ENCODE measurements at regions not wholly inside any gene's neighbourhood (a gene's known extent, or its start where the extent isn't known, plus 50 kb on each side); places are given as distances from the start of the nearest gene placed in this dataset.
A peak's percentile ranks its signal among the peaks of the same experiment; 100 is the strongest.

DNA sequence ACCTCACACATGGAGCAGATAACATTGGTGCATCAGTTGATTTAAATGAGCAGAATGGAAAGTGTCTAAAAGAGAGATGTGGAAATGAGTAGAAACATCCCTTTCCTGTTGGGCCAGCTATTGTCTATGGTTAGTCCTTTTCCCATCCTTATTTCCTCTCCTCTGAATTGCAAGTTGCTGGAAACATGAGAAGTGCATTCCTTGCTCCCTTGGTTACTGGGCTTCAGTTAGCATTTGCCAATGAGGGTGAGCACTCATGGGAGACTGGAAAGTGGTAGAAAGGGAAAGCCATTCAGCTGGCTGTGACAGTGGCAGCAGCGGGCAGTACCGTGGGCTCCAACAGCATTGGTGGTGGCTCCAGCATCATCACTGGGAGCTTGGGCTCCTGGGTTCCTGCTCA is 96.0 kb upstream of the IGFBP7 start:
- TF ChIP-seq, protein P1, sequence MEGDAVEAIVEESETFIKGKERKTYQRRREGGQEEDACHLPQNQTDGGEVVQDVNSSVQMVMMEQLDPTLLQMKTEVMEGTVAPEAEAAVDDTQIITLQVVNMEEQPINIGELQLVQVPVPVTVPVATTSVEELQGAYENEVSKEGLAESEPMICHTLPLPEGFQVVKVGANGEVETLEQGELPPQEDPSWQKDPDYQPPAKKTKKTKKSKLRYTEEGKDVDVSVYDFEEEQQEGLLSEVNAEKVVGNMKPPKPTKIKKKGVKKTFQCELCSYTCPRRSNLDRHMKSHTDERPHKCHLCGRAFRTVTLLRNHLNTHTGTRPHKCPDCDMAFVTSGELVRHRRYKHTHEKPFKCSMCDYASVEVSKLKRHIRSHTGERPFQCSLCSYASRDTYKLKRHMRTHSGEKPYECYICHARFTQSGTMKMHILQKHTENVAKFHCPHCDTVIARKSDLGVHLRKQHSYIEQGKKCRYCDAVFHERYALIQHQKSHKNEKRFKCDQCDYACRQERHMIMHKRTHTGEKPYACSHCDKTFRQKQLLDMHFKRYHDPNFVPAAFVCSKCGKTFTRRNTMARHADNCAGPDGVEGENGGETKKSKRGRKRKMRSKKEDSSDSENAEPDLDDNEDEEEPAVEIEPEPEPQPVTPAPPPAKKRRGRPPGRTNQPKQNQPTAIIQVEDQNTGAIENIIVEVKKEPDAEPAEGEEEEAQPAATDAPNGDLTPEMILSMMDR (IDR thresholded peaks at IDR 0.05; ENCODE audit: low read depth, low read length, missing control alignments) = no peak
- in situ Hi-C loops (cut with HindIII; ENCODE audit: low sequenced_read_pairs) = no loop called here
- no peak overlapping the region for H3K4me3 ChIP-seq (ENCODE audit: low read depth, low read length)
- no peak for DNase-seq (ENCODE audit: low read depth)

DNA sequence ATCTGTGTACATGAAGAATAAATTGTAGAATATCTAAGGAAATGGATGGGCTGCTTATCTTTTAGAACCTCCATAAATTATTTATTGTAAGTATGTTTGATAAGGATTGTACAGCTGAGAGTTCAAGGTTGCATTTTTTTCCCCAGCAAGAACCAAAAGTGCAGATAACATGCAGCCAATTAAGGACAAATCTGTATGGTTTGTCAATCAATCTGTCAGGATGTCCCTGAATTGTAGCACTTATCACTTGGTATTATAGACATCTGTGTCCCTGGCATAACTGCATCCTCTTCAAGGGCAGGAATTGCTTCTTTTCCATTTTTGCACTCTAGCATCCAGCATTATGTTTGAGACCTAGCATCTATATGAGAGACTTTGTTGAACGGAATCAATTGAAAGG is 95.4 kb upstream of the IGFBP7 start:
- in situ Hi-C loops (cut with HindIII; ENCODE audit: low sequenced_read_pairs) = no loop called here
- no peak overlapping the region for H3K4me3 ChIP-seq (ENCODE audit: low read depth, low read length)
- TF ChIP-seq, protein P1 (IDR thresholded peaks at IDR 0.05; ENCODE audit: low read depth, low read length, missing control alignments) = no peak
- no peak for DNase-seq (ENCODE audit: low read depth)

DNA sequence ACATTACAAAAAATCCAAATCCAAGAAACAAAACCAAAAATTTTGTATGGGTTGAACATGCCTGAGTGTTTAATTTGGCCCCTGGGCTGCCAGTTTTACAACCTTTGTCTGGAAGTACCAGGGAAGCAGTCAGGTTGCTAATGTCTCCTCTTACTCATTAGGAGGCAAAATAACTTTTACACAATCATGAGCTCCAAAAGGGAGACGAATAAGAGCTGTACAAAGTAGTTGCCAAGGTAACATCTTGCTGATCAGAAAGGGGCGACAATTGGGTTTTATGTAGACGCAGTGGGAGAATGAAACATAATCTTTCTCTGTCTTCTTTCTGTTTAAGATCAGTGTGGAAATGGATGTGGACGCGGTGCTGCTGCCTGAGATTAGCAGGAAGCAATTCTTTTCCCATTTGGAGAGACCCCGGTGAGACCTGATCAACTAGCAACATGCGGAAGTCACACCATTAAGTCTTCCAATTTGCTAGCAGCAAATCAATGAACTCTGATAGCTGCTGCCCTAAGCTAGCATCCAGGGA is 90.7 kb upstream of the IGFBP7 start:
- TF ChIP-seq, protein P1 (IDR thresholded peaks at IDR 0.05; ENCODE audit: low read depth, low read length, missing control alignments) = no peak
- no peak for DNase-seq (ENCODE audit: low read depth)
- no peak overlapping the region for H3K4me3 ChIP-seq (ENCODE audit: low read depth, low read length)
- in situ Hi-C loops (cut with HindIII; ENCODE audit: low sequenced_read_pairs) = no loop called here

DNA sequence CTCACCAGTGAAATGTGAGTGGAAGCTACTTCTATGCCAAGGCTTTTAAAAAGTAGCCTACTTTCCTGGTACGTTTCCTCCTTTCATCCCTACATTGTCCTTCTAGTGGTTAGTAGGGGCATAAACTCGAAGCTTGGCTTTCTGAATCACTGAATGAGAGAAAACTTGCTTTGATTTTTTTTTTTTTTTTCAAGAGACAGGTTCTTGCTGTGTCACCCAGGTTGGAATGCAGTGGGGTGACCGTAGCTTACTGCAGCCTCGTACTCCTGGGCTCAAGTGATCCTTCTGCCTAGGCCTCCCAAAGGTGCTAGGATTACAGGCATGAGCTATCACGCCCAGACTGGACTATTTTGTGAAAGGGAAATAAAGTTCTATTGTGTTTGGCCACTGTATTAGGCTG is 89.1 kb upstream of the IGFBP7 start:
- no peak for DNase-seq (ENCODE audit: low read depth)
- TF ChIP-seq, protein P1 (IDR thresholded peaks at IDR 0.05; ENCODE audit: low read depth, low read length, missing control alignments) = no peak
- no peak overlapping the region for H3K4me3 ChIP-seq (ENCODE audit: low read depth, low read length)
- in situ Hi-C loops (cut with HindIII; ENCODE audit: low sequenced_read_pairs) = no loop called here

DNA sequence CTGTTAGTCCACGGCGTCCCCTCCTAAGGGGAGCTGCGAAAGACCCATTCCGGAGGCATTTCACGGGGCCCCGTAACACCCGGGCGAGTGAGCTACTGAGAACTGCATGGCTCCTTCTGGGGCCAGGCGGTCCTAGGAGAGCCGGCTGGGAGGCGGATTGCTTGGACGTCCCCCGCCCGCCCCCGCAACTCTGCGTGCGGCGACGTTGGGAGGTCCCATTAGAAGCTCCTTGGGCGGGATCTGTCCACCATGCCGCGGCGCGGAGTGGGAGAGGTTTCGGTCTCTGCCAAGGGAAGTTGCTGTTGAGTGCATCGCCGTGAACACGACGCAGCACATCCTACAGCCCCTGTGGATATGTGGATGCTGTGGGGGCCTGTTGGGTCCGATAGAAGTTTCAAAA is 85.4 kb upstream of the IGFBP7 start:
- in situ Hi-C loops (cut with HindIII; ENCODE audit: low sequenced_read_pairs) = no loop called here
- H3K4me3 ChIP-seq (ENCODE audit: low read depth, low read length) = no peak overlapping the region

DNA sequence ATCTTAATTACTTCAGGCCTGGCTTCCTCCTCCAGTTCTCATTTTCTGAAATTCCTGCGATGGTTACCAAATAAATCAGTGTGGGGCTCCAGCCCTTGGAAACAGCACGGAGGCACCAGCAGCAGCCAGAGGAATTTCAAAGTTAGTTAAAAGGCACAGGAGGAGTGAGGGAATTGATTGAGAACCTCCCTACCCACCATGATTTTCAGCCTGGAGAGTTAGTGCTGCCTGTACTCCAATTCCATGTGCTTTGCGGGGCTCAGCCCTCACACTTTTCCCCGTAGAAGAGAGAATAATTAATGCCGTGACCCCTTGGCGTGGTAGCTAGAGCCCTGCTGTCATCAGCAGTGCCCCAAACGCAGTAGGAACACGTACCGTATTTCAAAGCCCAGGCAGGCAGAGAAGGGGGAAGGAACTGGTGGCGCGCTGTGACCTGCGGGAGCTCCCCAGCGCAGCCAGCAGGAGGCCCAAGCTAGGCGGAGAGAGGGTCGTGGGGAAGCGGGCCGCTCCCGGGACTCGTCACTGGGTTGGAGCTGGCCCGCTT is 84.0 kb upstream of the IGFBP7 start:
- TF ChIP-seq, protein P1 (IDR thresholded peaks at IDR 0.05; ENCODE audit: low read depth, low read length, missing control alignments) = peak; percentile 19
- in situ Hi-C loops (cut with HindIII; ENCODE audit: low sequenced_read_pairs) = no loop called here
- H3K4me3 ChIP-seq (ENCODE audit: low read depth, low read length) = no peak overlapping the region
- DNase-seq (ENCODE audit: low read depth) = no peak

More for the DNA sequence above, 85.4 kb upstream of the IGFBP7 start:
- DNase-seq (ENCODE audit: low read depth) = no peak
- TF ChIP-seq, protein P1 (IDR thresholded peaks at IDR 0.05; ENCODE audit: low read depth, low read length, missing control alignments) = no peak
